ENCODE measurements at regions not wholly inside any gene's neighbourhood (a gene's known extent, or its start where the extent isn't known, plus 50 kb on each side); places are given as distances from the start of the nearest gene placed in this dataset.

DNA sequence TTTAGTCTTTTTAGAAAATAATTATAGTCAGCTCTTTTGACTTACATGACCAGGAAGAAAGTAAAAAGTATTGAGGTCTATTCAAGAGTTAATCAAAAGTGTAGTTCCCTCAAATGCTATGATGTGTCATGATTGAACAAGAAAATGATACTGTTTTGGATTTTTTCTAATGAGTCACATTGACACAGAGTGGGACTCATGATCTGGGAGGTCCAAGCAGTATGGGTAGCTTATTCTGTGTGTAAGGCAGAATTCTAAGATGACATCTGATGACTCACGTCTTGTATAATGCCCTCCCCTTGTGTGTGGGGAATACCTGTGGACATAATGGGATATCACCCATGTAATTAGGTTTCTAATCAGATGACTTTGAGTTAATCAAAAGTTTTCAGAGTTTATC lies 178.1 kb upstream of the DDHD1 start:
- Mint-ChIP-seq H3K27ac (no peak overlapping the region), H3K27me3 (no peaks in the 10 kb centered on the region), H3K4me3 (no peak overlapping the region), H3K36me3 (ENCODE audit: insufficient read depth) (no peaks in the 10 kb centered on the region), H3K9me3 (no peaks in the 10 kb centered on the region), H3K4me1 (ENCODE audit: low read depth in 2 of 2) (no peaks in the 10 kb centered on the region)
- ATAC-seq (replicated peaks) (no peak), DNase-seq (no peak)

DNA sequence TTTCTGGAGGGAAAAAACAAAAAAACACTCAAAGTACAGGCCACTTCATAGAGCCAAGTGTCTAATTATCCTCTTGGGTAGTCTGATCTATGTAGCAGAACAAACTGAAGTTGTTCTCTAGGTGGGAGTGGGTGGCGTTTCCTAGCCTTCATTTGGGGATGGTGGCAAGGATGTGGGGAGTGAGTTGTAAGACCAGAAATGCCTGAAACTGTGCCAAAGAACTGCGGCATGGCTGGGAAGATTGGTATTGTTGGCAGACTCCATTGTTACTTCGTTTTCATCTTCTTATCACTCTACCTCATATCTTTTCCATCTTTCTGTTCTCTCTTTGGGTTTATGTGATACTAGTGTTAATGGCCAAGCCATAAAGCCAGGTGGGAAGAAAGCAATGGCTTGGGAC lies 177.3 kb upstream of the DDHD1 start:
- H3K9me3 Mint-ChIP-seq, result no peaks in the 10 kb centered on the region
- H3K27me3 Mint-ChIP-seq, result no peaks in the 10 kb centered on the region
- H3K4me3 Mint-ChIP-seq, result no peak overlapping the region
- H3K27ac Mint-ChIP-seq, result no peak overlapping the region
- no peaks in the 10 kb centered on the region for H3K4me1 Mint-ChIP-seq (ENCODE audit: low read depth in 2 of 2)
- no peak for ATAC-seq (replicated peaks)
- DNase-seq, result no peak
- no peaks in the 10 kb centered on the region for H3K36me3 Mint-ChIP-seq (ENCODE audit: insufficient read depth)

DNA sequence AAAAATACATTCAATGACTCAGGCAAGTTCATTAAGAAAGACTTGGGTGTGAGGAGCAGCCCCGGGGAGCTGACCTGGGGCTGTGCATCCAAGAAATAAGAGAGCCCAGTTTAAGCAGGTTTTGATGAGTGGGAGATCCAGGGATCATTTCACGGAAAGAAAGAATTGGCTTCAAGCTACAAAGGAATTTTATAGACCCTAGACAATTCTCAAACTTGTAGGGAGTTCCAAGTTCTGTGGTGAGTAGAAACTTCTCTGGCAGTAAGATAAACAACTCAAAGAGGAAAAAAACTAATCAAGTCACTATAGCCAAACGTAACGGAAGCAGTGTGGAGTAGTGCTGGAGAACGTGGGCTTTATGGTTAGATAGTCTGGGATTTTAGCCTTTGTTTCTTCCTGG lies 175.7 kb upstream of the DDHD1 start:
- Mint-ChIP-seq H3K36me3 (ENCODE audit: insufficient read depth) (no peaks in the 10 kb centered on the region), H3K4me1 (ENCODE audit: low read depth in 2 of 2) (no peaks in the 10 kb centered on the region), H3K4me3 (no peak overlapping the region), H3K27me3 (no peaks in the 10 kb centered on the region), H3K27ac (no peak overlapping the region), H3K9me3 (no peaks in the 10 kb centered on the region)
- DNase-seq (no peak), ATAC-seq (replicated peaks) (no peak)

DNA sequence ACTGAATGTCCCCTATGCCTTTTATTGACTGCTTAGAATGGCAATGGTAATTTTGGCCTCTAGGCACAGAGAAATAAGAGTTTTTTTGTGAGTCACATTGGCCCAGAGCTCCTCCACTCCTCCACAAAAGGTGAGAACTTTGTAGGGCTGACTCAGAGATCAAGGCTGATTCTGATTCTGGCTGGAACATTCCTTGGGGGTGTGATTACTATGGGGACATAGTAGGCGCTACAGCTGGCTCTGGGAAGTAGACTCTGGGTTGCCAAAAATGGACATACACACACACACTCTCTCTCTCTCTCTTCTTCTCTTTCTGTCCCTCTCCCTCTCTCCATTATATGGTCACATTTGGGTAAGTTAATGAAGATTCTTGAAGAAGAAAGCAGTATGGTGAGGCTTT lies 174.6 kb upstream of the DDHD1 start:
- Mint-ChIP-seq H3K36me3 (ENCODE audit: insufficient read depth) (no peaks in the 10 kb centered on the region), H3K4me3 (no peak overlapping the region), H3K9me3 (no peaks in the 10 kb centered on the region), H3K4me1 (ENCODE audit: low read depth in 2 of 2) (no peaks in the 10 kb centered on the region), H3K27ac (no peak overlapping the region), H3K27me3 (no peaks in the 10 kb centered on the region)
- ATAC-seq (replicated peaks), result no peak
- no peak for DNase-seq

DNA sequence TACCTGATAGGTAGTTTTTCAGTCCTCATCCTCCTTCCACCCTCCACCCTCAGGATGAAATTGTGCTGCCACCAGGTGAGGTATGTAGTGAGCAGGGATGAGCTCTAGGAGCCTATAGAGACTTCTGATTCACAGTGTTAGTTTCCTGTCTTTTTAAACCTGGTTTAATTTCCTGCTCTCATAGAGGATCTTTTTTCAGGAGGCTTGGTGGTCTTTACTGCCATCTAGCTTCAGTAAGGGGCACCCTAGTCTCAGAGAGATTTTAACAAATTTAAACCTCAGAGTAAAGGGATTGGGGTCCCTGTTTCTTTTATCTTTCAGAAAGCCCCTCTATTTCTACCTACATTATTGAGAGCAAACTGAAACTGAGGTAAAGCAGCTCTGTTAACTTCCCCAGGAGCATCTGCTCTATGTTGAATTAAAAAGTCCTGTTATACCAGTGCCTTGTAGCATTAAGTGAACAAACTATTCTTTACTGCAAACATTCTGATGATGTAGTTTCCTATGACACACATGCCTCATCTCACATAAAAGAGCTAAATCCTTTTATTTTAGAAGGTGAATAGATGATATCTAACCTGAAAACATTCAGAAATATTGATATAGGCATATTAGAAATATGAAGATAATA lies 172.2 kb upstream of the DDHD1 start:
- H3K9me3 Mint-ChIP-seq, result peaks cover 0 to 8% of the 10 kb centered on the region in 2 donors

DNA sequence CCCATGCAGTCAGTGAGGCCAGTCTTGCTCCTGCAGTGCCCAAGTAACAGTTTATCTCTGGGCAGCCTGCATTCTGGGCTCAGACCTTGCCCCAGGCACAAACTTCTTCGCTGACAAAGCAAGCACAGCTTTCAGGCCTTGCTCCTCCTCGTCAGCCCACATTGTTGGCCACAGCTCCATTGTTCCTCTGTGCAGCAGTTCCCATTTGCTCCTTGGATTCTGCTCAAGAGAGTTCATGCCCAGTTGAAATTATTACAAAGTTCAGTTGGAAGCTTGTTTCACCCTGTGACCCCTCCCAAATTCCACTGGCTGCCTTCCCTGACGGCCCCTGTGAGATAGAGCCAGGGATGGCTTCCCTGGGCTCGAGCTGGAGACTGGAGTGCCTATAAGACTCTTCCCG lies 163.4 kb upstream of the DDHD1 start:
- H3K27me3 Mint-ChIP-seq, result no peaks in the 10 kb centered on the region
- H3K4me1 Mint-ChIP-seq (ENCODE audit: low read depth in 2 of 2), result no peaks in the 10 kb centered on the region
- no peaks in the 10 kb centered on the region for H3K36me3 Mint-ChIP-seq (ENCODE audit: insufficient read depth)
- peaks cover 8 to 15% of the 10 kb centered on the region in 2 donors for H3K9me3 Mint-ChIP-seq
- no peak overlapping the region for H3K27ac Mint-ChIP-seq
- DNase-seq, result no peak
- no peak for ATAC-seq (replicated peaks)
- H3K4me3 Mint-ChIP-seq, result no peak overlapping the region

More for the DNA sequence above, 172.2 kb upstream of the DDHD1 start:
- no peaks in the 10 kb centered on the region for H3K27me3 Mint-ChIP-seq
- ATAC-seq (replicated peaks) (no peak), DNase-seq (no peak)
- H3K36me3 Mint-ChIP-seq (ENCODE audit: insufficient read depth), result no peaks in the 10 kb centered on the region
- H3K4me3 Mint-ChIP-seq, result no peak overlapping the region
- no peaks in the 10 kb centered on the region for H3K4me1 Mint-ChIP-seq (ENCODE audit: low read depth in 2 of 2)
- no peak overlapping the region for H3K27ac Mint-ChIP-seq

DNA sequence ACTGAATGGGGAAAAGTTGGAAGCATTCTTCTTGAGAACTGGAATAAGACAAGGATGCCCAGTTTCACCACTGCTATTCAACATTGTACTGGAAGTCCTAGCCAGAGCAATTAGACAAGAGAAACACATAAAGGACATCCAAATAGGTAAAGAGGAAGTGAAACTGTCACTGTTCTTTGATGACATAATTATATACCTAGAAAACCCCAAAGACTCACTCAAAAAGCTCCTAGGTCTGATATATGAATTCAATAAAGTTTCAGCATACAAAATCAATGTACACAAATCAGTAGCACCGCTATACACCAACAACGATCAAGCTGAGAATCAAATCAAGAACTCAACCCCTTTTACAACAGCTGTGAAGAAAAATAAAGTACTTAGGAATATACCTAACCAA lies 157.3 kb upstream of the DDHD1 start:
- Mint-ChIP-seq H3K4me3 (no peak overlapping the region), H3K9me3 (peaks cover 0 to 7% of the 10 kb centered on the region in 2 donors), H3K36me3 (ENCODE audit: insufficient read depth) (no peaks in the 10 kb centered on the region), H3K27me3 (peaks cover 0 to 7% of the 10 kb centered on the region in 2 donors), H3K27ac (no peak overlapping the region), H3K4me1 (ENCODE audit: low read depth in 2 of 2) (peaks cover 3 to 6% of the 10 kb centered on the region in 2 donors)
- DNase-seq, result no peak
- no peak for ATAC-seq (replicated peaks)

DNA sequence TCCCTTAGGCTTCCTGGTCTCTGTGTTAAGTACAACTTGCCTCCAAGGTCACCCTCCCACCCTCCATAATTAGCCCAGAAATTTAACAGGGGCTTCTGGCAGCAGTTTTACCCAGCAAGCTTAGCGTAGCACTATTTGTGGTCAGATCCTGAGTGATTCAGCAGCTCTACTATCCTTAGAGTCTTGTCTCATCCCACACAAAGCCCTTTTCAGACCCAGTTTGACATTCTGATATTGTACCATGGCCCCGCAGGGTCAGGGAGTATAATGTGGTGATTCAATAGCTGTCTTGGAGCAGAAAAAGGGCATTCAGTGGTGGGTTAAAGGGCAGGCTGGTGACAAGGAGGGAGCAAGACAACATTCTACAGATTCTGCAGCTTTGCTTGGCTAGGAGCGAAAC lies 153.8 kb upstream of the DDHD1 start:
- no peak for DNase-seq
- Mint-ChIP-seq H3K36me3 (ENCODE audit: insufficient read depth) (no peaks in the 10 kb centered on the region), H3K4me3 (no peak overlapping the region), H3K9me3 (peaks cover 0 to 3% of the 10 kb centered on the region in 2 donors), H3K4me1 (ENCODE audit: low read depth in 2 of 2) (peaks cover 3 to 6% of the 10 kb centered on the region in 2 donors), H3K27ac (no peak overlapping the region), H3K27me3 (peaks cover 0 to 7% of the 10 kb centered on the region in 2 donors)
- ATAC-seq (replicated peaks), result no peak

DNA sequence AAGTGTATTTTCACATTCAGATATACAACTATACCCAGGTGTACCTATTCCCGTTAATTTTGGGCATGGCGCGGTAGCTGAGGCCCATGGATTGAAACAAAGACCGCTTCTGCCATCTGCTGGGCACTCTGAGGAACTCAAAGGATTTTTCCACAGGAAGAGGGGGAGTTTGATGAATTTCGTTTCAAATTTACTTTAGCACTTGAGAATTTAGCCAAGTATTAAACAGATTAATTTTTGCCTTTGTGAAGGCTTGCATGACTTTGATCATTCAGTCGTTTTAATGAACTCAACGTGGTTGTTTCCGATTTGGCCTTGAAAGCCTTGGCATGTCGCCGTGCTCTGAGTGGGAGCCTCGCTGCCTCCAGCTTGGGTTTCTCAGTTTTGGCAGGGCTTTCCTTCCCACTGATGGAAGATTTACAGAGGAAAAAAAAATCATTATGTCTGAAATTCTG lies 153.2 kb upstream of the DDHD1 start:
- Mint-ChIP-seq H3K36me3 (ENCODE audit: insufficient read depth) (no peaks in the 10 kb centered on the region), H3K27ac (peak overlapping the region in 1 of 2 donors; percentile 51), H3K4me3 (peak overlapping the region in 1 of 2 donors; percentile 50), H3K4me1 (ENCODE audit: low read depth in 2 of 2) (peaks cover 3 to 6% of the 10 kb centered on the region in 2 donors), H3K27me3 (peaks cover 0 to 7% of the 10 kb centered on the region in 2 donors), H3K9me3 (peaks cover 0 to 4% of the 10 kb centered on the region in 2 donors)
- no peak for ATAC-seq (replicated peaks)
- DNase-seq, result peak in 2 of 3 experiments; percentile 3 to 5

DNA sequence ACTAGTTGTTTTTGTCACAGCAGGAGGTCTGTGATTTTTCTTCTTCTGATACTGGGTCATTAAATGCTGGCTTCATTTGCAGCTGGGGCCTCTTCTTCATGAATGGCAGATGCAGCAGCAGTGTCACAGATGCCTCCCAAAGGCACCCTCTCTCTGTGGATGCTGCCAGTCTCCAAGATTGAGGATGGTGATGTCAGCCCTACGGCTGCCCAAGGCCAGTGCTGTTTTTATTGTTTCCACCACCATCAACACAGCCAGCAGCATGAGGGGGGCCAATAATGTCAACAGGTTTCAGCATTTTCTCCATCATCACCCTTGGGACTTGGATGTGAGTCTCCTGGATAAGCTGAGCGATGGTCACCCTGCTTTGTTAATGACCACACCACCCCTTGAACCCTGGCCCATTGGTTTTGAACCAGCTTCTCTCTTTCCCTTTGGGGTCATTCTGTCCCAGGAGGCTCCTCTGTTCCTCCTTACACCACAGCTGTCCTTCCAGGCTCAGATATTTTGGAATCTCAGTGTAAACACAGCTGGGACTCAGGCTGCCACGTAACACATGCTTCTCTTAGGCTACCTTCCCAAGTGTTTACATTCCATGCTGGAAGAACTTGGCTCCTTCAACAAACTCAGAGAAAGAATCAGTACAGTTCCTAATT lies 151.7 kb upstream of the DDHD1 start:
- peaks cover 0 to 3% of the 10 kb centered on the region in 2 donors for H3K27me3 Mint-ChIP-seq
- ATAC-seq (replicated peaks) (no peak), DNase-seq (no peak)
- H3K4me1 Mint-ChIP-seq (ENCODE audit: low read depth in 2 of 2), result peaks cover 3 to 6% of the 10 kb centered on the region in 2 donors
- no peak overlapping the region for H3K4me3 Mint-ChIP-seq
- H3K9me3 Mint-ChIP-seq, result peaks cover 0 to 4% of the 10 kb centered on the region in 2 donors
- H3K36me3 Mint-ChIP-seq (ENCODE audit: insufficient read depth), result no peaks in the 10 kb centered on the region
- H3K27ac Mint-ChIP-seq, result no peak overlapping the region

DNA sequence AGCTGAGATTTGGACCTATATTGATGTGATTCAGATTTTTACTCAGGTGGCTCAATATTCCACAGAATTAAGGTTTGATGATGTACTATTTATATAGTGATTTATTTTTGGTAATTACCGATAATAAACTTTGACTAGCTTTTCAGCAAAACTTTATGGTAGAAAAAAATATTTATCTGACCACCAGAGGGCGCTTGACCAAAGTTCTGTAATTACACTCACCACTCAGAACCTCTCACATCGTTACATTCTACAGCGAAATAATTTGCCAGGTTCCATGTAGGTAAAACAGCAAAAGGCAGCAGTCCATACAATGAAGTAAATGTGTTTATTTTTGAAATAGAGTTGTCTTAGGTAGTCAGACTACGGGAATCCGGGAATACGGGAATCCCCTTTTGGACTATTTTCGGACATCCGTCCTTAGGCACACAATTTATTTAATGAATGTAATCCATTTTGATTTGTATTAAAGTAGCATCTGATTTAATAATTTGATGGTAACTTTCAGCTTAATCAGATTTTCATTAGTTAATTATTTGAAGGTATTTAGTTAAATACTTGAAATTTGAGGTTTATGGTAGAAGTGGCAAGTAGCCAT lies 143.0 kb upstream of the DDHD1 start:
- Mint-ChIP-seq H3K9me3 (no peaks in the 10 kb centered on the region), H3K4me1 (ENCODE audit: low read depth in 2 of 2) (no peaks in the 10 kb centered on the region), H3K27me3 (no peaks in the 10 kb centered on the region), H3K4me3 (no peak overlapping the region), H3K27ac (no peak overlapping the region), H3K36me3 (ENCODE audit: insufficient read depth) (peaks cover 3% of the 10 kb centered on the region)
- DNase-seq (peak; percentile 13 to 29 (median 15)), ATAC-seq (replicated peaks) (no peak)

DNA sequence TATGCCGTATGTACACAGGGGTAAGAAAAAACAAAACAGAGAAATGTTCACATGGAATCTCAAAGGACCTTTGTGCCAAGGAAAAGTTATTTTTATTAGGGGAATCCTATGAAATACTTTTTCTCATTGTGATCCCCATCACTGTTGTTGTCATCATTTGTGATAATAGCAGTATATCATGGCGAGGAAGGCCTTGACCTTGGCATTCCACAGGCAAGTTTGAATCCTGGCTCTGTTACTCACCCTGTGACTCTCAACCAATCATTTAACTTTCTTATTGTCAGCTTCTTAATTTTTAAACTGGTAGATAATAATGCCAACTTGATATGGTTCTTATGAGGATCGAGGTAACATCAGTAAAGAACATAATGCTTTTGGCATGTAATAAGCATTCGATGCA lies 142.2 kb upstream of the DDHD1 start:
- ATAC-seq (replicated peaks), result no peak
- Mint-ChIP-seq H3K9me3 (no peaks in the 10 kb centered on the region), H3K36me3 (ENCODE audit: insufficient read depth) (peaks cover 3% of the 10 kb centered on the region), H3K27me3 (no peaks in the 10 kb centered on the region), H3K4me1 (ENCODE audit: low read depth in 2 of 2) (no peaks in the 10 kb centered on the region), H3K27ac (no peak overlapping the region), H3K4me3 (no peak overlapping the region)
- no peak for DNase-seq

DNA sequence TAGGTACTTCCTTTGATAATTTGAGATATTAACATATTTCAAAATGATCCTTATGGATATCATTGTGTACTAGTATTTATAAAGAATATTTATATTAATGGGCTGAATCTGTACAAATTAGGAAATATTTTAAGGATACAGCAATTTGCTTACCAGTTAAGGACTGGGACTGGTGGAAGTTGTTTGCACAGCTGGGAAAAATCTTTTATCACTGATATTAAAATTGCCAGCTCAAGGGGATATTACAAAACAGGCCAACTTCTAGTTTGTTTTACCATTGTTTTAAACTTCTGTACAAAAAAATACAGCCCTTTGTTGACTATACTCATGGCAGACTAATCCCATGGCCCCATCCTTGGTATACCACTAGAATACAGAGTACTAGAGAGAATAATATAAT lies 133.2 kb upstream of the DDHD1 start:
- no peak overlapping the region for H3K4me3 Mint-ChIP-seq
- no peaks in the 10 kb centered on the region for H3K4me1 Mint-ChIP-seq (ENCODE audit: low read depth in 2 of 2)
- H3K27ac Mint-ChIP-seq, result no peak overlapping the region
- DNase-seq, result no peak
- no peaks in the 10 kb centered on the region for H3K27me3 Mint-ChIP-seq
- H3K9me3 Mint-ChIP-seq, result no peaks in the 10 kb centered on the region
- ATAC-seq (replicated peaks), result no peak
- no peaks in the 10 kb centered on the region for H3K36me3 Mint-ChIP-seq (ENCODE audit: insufficient read depth)

DNA sequence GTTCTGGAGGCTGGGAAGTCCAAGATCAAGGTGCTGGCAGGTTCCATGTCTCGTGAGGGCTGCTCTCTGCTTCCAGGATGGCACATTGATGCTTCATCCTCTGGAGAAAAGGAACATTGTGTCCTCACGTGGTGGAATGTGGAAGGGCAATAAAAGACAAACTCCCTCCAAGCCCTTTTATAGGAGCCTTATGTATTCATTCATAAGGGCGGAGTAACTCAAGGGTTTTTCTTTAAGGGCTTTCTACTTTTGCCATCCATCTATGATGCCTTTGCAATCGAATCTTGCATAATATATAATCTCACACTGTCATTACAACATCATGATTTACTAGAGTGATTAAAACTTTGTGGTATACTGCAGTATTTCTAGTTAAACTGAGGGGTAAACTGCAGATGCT lies 132.7 kb upstream of the DDHD1 start:
- ATAC-seq (replicated peaks) (no peak), DNase-seq (no peak)
- H3K27me3 Mint-ChIP-seq, result no peaks in the 10 kb centered on the region
- peaks cover 0 to 2% of the 10 kb centered on the region in 2 donors for H3K9me3 Mint-ChIP-seq
- H3K4me3 Mint-ChIP-seq, result no peak overlapping the region
- H3K27ac Mint-ChIP-seq, result no peak overlapping the region
- H3K36me3 Mint-ChIP-seq (ENCODE audit: insufficient read depth), result no peaks in the 10 kb centered on the region
- no peaks in the 10 kb centered on the region for H3K4me1 Mint-ChIP-seq (ENCODE audit: low read depth in 2 of 2)

Measured in effector memory CD8-positive, alpha-beta T cell (primary cell).